Upper lobe of right lung (tissue), 1 donor: ENCODE measurements at regions not wholly inside any gene's neighbourhood (a gene's known extent, or its start where the extent isn't known, plus 50 kb on each side); places are given as distances from the start of the nearest gene placed in this dataset.

Experiments
- ATAC-seq: fragments of 200-7000 bp; cut with Tn5 transposase; one replicate; pipeline ENCODE4 v1.9.1; 2020; ENCODE audit warnings: mild to moderate bottlenecking, moderate library complexity
- DNase-seq: peaks from one replicate; pipeline ENCODE4 v3.0.0-alpha.2; 2020
- H3K27ac ChIP-seq: fragments of 200-600 bp; one replicate; pipeline ENCODE4 v1.8.0; 2022
- H3K27me3 ChIP-seq: fragments of 200-600 bp; one replicate; pipeline ENCODE4 v1.8.0; 2022; ENCODE audit warnings: mild to moderate bottlenecking
- H3K36me3 ChIP-seq: fragments of 200-600 bp; one replicate; pipeline ENCODE4 v1.8.0; 2022
- H3K4me1 ChIP-seq: fragments of 200-600 bp; one replicate; pipeline ENCODE4 v1.8.0; 2022
- H3K4me3 ChIP-seq: fragments of 200-600 bp; one replicate; pipeline ENCODE4 v1.8.0; 2022; ENCODE audit warnings: mild to moderate bottlenecking
- H3K9me3 ChIP-seq: fragments of 200-600 bp; one replicate; pipeline ENCODE4 v1.8.0; 2022
- intact Hi-C: fragments of 100-400 bp; cut with DNase I; formaldehyde crosslinking; loops from one replicate; pipeline ENCODE4 v1.11.0; 2022
- TF ChIP-seq, protein P1 (sequence below): fragments of 200-600 bp; IDR thresholded peaks from one replicate; pipeline ENCODE4 v1.8.0; 2022; ENCODE audit warnings: antibody characterized with exemption
- donor health status: DM: no; HTN: yes; CAD: no; lungs with severe emphysema.

GRCh38 chr16:60310846-60311445 lies 1576.8 kb upstream of the GOT2 start:
- DNase-seq (no peak), ATAC-seq (no peak)
- TF ChIP-seq, protein P1, sequence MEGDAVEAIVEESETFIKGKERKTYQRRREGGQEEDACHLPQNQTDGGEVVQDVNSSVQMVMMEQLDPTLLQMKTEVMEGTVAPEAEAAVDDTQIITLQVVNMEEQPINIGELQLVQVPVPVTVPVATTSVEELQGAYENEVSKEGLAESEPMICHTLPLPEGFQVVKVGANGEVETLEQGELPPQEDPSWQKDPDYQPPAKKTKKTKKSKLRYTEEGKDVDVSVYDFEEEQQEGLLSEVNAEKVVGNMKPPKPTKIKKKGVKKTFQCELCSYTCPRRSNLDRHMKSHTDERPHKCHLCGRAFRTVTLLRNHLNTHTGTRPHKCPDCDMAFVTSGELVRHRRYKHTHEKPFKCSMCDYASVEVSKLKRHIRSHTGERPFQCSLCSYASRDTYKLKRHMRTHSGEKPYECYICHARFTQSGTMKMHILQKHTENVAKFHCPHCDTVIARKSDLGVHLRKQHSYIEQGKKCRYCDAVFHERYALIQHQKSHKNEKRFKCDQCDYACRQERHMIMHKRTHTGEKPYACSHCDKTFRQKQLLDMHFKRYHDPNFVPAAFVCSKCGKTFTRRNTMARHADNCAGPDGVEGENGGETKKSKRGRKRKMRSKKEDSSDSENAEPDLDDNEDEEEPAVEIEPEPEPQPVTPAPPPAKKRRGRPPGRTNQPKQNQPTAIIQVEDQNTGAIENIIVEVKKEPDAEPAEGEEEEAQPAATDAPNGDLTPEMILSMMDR = no peak
- Histone ChIP-seq H3K27me3 (no peaks in the 10 kb centered on the region), H3K4me1 (no peaks in the 10 kb centered on the region), H3K27ac (no peak overlapping the region), H3K4me3 (no peak overlapping the region), H3K36me3 (no peaks in the 10 kb centered on the region), H3K9me3 (no peaks in the 10 kb centered on the region)
- intact Hi-C loops = no loop called here

GRCh38 chr16:60304720-60305119 lies 1570.6 kb upstream of the GOT2 start:
- H3K27me3 ChIP-seq = no peaks in the 10 kb centered on the region
- H3K4me1 ChIP-seq = no peaks in the 10 kb centered on the region
- H3K4me3 ChIP-seq = no peak overlapping the region
- intact Hi-C loops = no loop called here
- ATAC-seq (no peak), DNase-seq (no peak)
- H3K9me3 ChIP-seq = no peaks in the 10 kb centered on the region
- TF ChIP-seq, protein P1 = no peak
- H3K36me3 ChIP-seq = no peaks in the 10 kb centered on the region
- H3K27ac ChIP-seq = no peak overlapping the region

- Histone ChIP-seq H3K4me3 (no peak overlapping the region), H3K36me3 (no peaks in the 10 kb centered on the region), H3K27me3 (no peaks in the 10 kb centered on the region), H3K27ac (no peak overlapping the region), H3K9me3 (no peaks in the 10 kb centered on the region), H3K4me1 (no peaks in the 10 kb centered on the region)
- no peak for DNase-seq
- intact Hi-C loops = no loop called here
- TF ChIP-seq, protein P1 = no peak
- ATAC-seq = no peak
Observed at GRCh38 chr16:60304066-60304465, 1570.0 kb upstream of the GOT2 start.

- TF ChIP-seq, protein P1 = no peak
- ATAC-seq = no peak
- no peak for DNase-seq
Observed at GRCh38 chr16:60302676-60303075, 1568.6 kb upstream of the GOT2 start.

GRCh38 chr16:60302261-60302660 lies 1568.1 kb upstream of the GOT2 start:
- Histone ChIP-seq H3K27ac (no peak overlapping the region), H3K4me3 (no peak overlapping the region), H3K9me3 (no peaks in the 10 kb centered on the region), H3K4me1 (no peaks in the 10 kb centered on the region), H3K36me3 (no peaks in the 10 kb centered on the region), H3K27me3 (no peaks in the 10 kb centered on the region)
- intact Hi-C loops = no loop called here
- TF ChIP-seq, protein P1 = no peak
- ATAC-seq (no peak), DNase-seq (no peak)

More at GRCh38 chr16:60302676-60303075, 1568.6 kb upstream of the GOT2 start:
- no peaks in the 10 kb centered on the region for H3K27me3 ChIP-seq
- no peaks in the 10 kb centered on the region for H3K36me3 ChIP-seq
- H3K27ac ChIP-seq = no peak overlapping the region
- H3K9me3 ChIP-seq = no peaks in the 10 kb centered on the region
- H3K4me3 ChIP-seq = no peak overlapping the region
- intact Hi-C loops = no loop called here
- no peaks in the 10 kb centered on the region for H3K4me1 ChIP-seq
